HEK293 (cell line): ENCODE measurements at regions not wholly inside any gene's neighbourhood (a gene's known extent, or its start where the extent isn't known, plus 50 kb on each side); places are given as distances from the start of the nearest gene placed in this dataset.

ENCODE experiments used
- CTCF ChIA-PET: fragments of 350-600 bp; formaldehyde crosslinking; extraction: SDS; loops from one replicate; lab custom pipeline; 2021; ENCODE audit warnings: antibody characterized with exemption; lab: Yijun Ruan, JAX
- POLR2A ChIA-PET: fragments of 300-600 bp; formaldehyde crosslinking; extraction: SDS; loops from one replicate; lab custom pipeline; 2020; ENCODE audit warnings: antibody characterized with exemption, inconsistent platforms; lab: Yijun Ruan, JAX
- H3K27ac ChIP-seq: fragments of 200-500 bp; sonication (Bioruptor generic); 2 replicates; pipeline ENCODE4 v1.5.1; 2014; ENCODE audit warnings: low read depth, low read length, control low read depth, inconsistent platforms; ENCODE audit errors: extremely low read depth
- H3K36me3 ChIP-seq, 2 experiments: fragments of 200-500 bp in 1 of 2; sonication (Bioruptor generic) in 1 of 2; 1 replicate in 1 of 2; 2 replicates in 1 of 2; pipeline ENCODE4 v1.5.1; 2014 to 2017; ENCODE audit warnings: inconsistent platforms in 2 of 2, low read length in 2 of 2; ENCODE audit not compliant: control insufficient read depth in 2 of 2, insufficient read depth in 1 of 2
- H3K4me1 ChIP-seq: fragments of 200-500 bp; sonication (Bioruptor generic); 2 replicates; pipeline ENCODE4 v1.5.1; 2014; ENCODE audit warnings: mild to moderate bottlenecking, low read length, inconsistent platforms; ENCODE audit not compliant: control insufficient read depth, insufficient read depth
- H3K4me3 ChIP-seq: 2 replicates; pipeline ENCODE4 v1.5.1; 2011; ENCODE audit warnings: low read depth, mild to moderate bottlenecking, control low read depth, low read length, moderate library complexity
- H3K9me3 ChIP-seq: fragments of 200-500 bp; sonication (Bioruptor generic); 2 replicates; pipeline ENCODE4 v1.5.1; 2014; ENCODE audit warnings: low read depth, low read length, inconsistent platforms; ENCODE audit not compliant: control insufficient read depth, insufficient read depth
- FEZF1 ChIP-seq: fragments of 450-650 bp; formaldehyde crosslinking; IDR thresholded peaks from 2 replicates; pipeline ENCODE4 v1.5.1; 2016; ENCODE audit warnings: missing biosample characterization, missing genetic modification characterization
- GLIS2 ChIP-seq: fragments of 450-650 bp; formaldehyde crosslinking; IDR thresholded peaks from 2 replicates; pipeline ENCODE4 v1.5.1; 2016; ENCODE audit warnings: missing biosample characterization, missing genetic modification characterization
- KLF7 ChIP-seq: fragments of 450-650 bp; formaldehyde crosslinking; IDR thresholded peaks from 2 replicates; pipeline ENCODE4 v1.5.1; 2016; ENCODE audit warnings: missing biosample characterization, missing genetic modification characterization, borderline replicate concordance
- YY1 ChIP-seq: fragments of 450-650 bp; formaldehyde crosslinking; IDR thresholded peaks from 2 replicates; pipeline ENCODE4 v1.5.1; 2018; ENCODE audit warnings: missing biosample characterization, missing genetic modification characterization
- ZBTB10 ChIP-seq: fragments of 450-650 bp; formaldehyde crosslinking; IDR thresholded peaks from 2 replicates; pipeline ENCODE4 v1.5.1; 2016; ENCODE audit warnings: missing biosample characterization, missing genetic modification characterization
- ZBTB17 ChIP-seq: fragments of 450-650 bp; formaldehyde crosslinking; IDR thresholded peaks from 2 replicates; pipeline ENCODE4 v1.5.1; 2016; ENCODE audit warnings: missing biosample characterization, missing genetic modification characterization
- ZBTB20 ChIP-seq: fragments of 450-650 bp; formaldehyde crosslinking; IDR thresholded peaks from 2 replicates; pipeline ENCODE4 v1.5.1; 2016; ENCODE audit warnings: missing biosample characterization, missing genetic modification characterization
- ZBTB6 ChIP-seq: fragments of 450-650 bp; formaldehyde crosslinking; IDR thresholded peaks from 2 replicates; pipeline ENCODE4 v1.5.1; 2017; ENCODE audit warnings: missing biosample characterization, missing genetic modification characterization
- ZNF112 ChIP-seq: fragments of 450-650 bp; formaldehyde crosslinking; IDR thresholded peaks from 2 replicates; pipeline ENCODE4 v1.5.0; 2017; ENCODE audit warnings: missing biosample characterization, missing genetic modification characterization
- ZNF155 ChIP-seq: fragments of 450-650 bp; formaldehyde crosslinking; IDR thresholded peaks from 2 replicates; pipeline ENCODE4 v1.5.1; 2016; ENCODE audit warnings: missing biosample characterization, missing genetic modification characterization
- ZNF175 ChIP-seq: fragments of 450-650 bp; formaldehyde crosslinking; IDR thresholded peaks from 2 replicates; pipeline ENCODE4 v1.5.1; 2016; ENCODE audit warnings: missing biosample characterization, missing genetic modification characterization
- ZNF184 ChIP-seq: fragments of 450-650 bp; IDR thresholded peaks from 2 replicates; pipeline ENCODE4 v1.5.1; 2018; ENCODE audit warnings: missing biosample characterization, mild to moderate bottlenecking, missing genetic modification characterization
- ZNF473 ChIP-seq: fragments of 450-650 bp; formaldehyde crosslinking; IDR thresholded peaks from 2 replicates; pipeline ENCODE4 v1.5.1; 2017; ENCODE audit warnings: missing biosample characterization, missing genetic modification characterization
- ZNF571 ChIP-seq: fragments of 450-650 bp; formaldehyde crosslinking; IDR thresholded peaks from 2 replicates; pipeline ENCODE4 v1.5.0; 2017; ENCODE audit warnings: missing biosample characterization, missing genetic modification characterization
- ZNF645 ChIP-seq: fragments of 450-650 bp; formaldehyde crosslinking; IDR thresholded peaks from 2 replicates; pipeline ENCODE4; 2016; ENCODE audit warnings: missing biosample characterization, missing genetic modification characterization
- ZNF664 ChIP-seq: fragments of 450-650 bp; formaldehyde crosslinking; IDR thresholded peaks from 2 replicates; pipeline ENCODE4 v1.5.1; 2016; ENCODE audit warnings: missing biosample characterization, missing genetic modification characterization
- ZNF670 ChIP-seq: fragments of 450-650 bp; formaldehyde crosslinking; IDR thresholded peaks from 2 replicates; pipeline ENCODE4 v1.5.1; 2016; ENCODE audit warnings: missing biosample characterization, missing genetic modification characterization, low read depth
- ZNF747 ChIP-seq: fragments of 450-650 bp; formaldehyde crosslinking; IDR thresholded peaks from 2 replicates; pipeline ENCODE4 v1.5.1; 2016; ENCODE audit warnings: missing biosample characterization, missing genetic modification characterization
- ZNF776 ChIP-seq: fragments of 450-650 bp; formaldehyde crosslinking; IDR thresholded peaks from 2 replicates; pipeline ENCODE4 v1.5.0; 2017; ENCODE audit warnings: missing biosample characterization, missing genetic modification characterization, borderline replicate concordance
- ZSCAN16 ChIP-seq: fragments of 450-650 bp; formaldehyde crosslinking; IDR thresholded peaks from 2 replicates; pipeline ENCODE4 v1.5.1; 2016; ENCODE audit warnings: missing biosample characterization, missing genetic modification characterization
- TF ChIP-seq, protein P1 (sequence below): fragments of 450-650 bp; formaldehyde crosslinking; IDR thresholded peaks from 2 replicates; pipeline ENCODE4 v1.5.1; 2016; ENCODE audit warnings: missing biosample characterization, missing genetic modification characterization
- TF ChIP-seq, protein P2 (sequence below): fragments of 450-650 bp; formaldehyde crosslinking; optimal IDR thresholded peaks from 2 replicates; pipeline ENCODE3; 2016; ENCODE audit warnings: missing biosample characterization, mild to moderate bottlenecking, missing genetic modification characterization

GRCh38 chr20:58148891-58149290 is 79.6 kb downstream of the ANKRD60 start:
- Histone ChIP-seq H3K27ac (no peak overlapping the region), H3K9me3 (no peaks in the 10 kb centered on the region), H3K36me3 (no peaks in the 10 kb centered on the region), H3K4me1 (no peaks in the 10 kb centered on the region), H3K4me3 (no peak overlapping the region)
- no peak for TF ChIP-seq KLF7 (tag by site-specific recombination)
- CTCF ChIA-PET, result no interaction called here
- POLR2A ChIA-PET, result no interaction called here

DNA sequence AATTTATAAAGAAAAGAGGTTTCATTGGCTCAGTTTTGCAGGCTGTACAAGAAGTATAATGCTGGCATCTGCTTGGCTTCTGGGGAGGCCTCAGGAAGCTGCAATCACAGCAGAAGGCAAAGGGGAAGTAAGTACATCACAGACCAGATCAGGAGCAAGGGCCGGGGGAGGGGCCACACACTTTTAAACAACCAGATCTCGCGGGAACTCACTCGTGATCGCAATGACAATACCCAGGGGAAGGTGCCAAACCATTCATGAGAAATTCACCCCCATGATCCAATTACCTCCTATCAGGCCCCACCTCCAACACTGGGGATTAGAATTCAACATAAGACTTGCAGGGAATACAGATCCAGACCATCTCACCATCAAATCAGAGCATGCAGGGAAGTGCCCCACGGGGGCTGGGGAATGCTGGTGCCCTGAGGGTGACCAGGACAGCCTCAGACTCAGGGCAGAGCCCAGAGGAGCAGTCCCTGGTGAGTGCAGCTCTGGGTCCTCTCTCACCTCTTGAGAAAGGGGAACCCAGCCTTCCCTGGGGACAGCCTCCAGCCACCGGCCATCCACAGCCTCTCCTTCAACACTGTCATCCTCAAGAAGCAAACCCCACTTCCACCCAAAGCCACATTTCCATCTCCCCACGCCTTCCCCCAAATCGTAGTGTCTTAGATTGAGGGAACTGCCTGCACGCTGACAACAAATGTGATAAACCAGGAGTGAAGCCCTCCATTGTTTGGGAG is 80.7 kb downstream of the ANKRD60 start:
- Histone ChIP-seq H3K4me3 (no peak overlapping the region), H3K4me1 (no peaks in the 10 kb centered on the region), H3K27ac (no peak overlapping the region), H3K9me3 (no peaks in the 10 kb centered on the region), H3K36me3 (no peaks in the 10 kb centered on the region)
- TF ChIP-seq ZNF645 (tag by site-specific recombination) (no peak), ZBTB20 (tag by site-specific recombination) (no peak), YY1 (no peak), FEZF1 (tag by site-specific recombination) (no peak), ZBTB10 (tag by site-specific recombination) (no peak), ZNF747 (no peak), ZNF112 (no peak), ZNF175 (tag by site-specific recombination) (no peak)
- TF ChIP-seq, protein P1, sequence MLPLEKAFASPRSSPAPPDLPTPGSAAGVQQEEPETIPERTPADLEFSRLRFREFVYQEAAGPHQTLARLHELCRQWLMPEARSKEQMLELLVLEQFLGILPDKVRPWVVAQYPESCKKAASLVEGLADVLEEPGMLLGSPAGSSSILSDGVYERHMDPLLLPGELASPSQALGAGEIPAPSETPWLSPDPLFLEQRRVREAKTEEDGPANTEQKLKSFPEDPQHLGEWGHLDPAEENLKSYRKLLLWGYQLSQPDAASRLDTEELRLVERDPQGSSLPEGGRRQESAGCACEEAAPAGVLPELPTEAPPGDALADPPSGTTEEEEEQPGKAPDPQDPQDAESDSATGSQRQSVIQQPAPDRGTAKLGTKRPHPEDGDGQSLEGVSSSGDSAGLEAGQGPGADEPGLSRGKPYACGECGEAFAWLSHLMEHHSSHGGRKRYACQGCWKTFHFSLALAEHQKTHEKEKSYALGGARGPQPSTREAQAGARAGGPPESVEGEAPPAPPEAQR (tag by site-specific recombination), result no peak
- POLR2A ChIA-PET, result no interaction called here
- CTCF ChIA-PET, result no interaction called here

- Histone ChIP-seq H3K4me1 (no peaks in the 10 kb centered on the region), H3K4me3 (no peak overlapping the region), H3K27ac (no peak overlapping the region), H3K36me3 (no peaks in the 10 kb centered on the region), H3K9me3 (no peaks in the 10 kb centered on the region)
- CTCF ChIA-PET, result interaction anchor here (0.7 kb wide), 1 partner anchor 99 kb away, joined by 4 read pairs; no protein-coding TSS in a partner anchor
- POLR2A ChIA-PET, result no interaction called here
- no peak for TF ChIP-seq ZNF670 (tag by site-specific recombination)
- no peak for TF ChIP-seq ZNF155 (tag by site-specific recombination)
- TF ChIP-seq ZNF473 (tag by site-specific recombination), result no peak
- no peak for TF ChIP-seq ZNF776 (tag by site-specific recombination)
- TF ChIP-seq ZNF664 (tag by site-specific recombination), result no peak
- TF ChIP-seq ZBTB6, result no peak
- TF ChIP-seq ZNF184 (tag by site-specific recombination), result no peak
- TF ChIP-seq ZNF571, result no peak
- TF ChIP-seq, protein P2, sequence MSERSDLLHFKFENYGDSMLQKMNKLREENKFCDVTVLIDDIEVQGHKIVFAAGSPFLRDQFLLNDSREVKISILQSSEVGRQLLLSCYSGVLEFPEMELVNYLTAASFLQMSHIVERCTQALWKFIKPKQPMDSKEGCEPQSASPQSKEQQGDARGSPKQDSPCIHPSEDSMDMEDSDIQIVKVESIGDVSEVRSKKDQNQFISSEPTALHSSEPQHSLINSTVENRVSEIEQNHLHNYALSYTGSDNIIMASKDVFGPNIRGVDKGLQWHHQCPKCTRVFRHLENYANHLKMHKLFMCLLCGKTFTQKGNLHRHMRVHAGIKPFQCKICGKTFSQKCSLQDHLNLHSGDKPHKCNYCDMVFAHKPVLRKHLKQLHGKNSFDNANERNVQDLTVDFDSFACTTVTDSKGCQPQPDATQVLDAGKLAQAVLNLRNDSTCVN (tag by site-specific recombination), result no peak
- no peak for TF ChIP-seq ZBTB10 (tag by site-specific recombination)
- no peak for TF ChIP-seq ZSCAN16 (tag by site-specific recombination)
- TF ChIP-seq ZBTB17 (tag by site-specific recombination), result no peak
- no peak for TF ChIP-seq GLIS2 (tag by site-specific recombination)
Measured at GRCh38 chr20:58146746-58147140, 81.7 kb downstream of the ANKRD60 start.
